WTC11 (cell line): ENCODE measurements at regions not wholly inside any gene's neighbourhood (a gene's known extent, or its start where the extent isn't known, plus 50 kb on each side); places are given as distances from the start of the nearest gene placed in this dataset.

Experiments
- ATAC-seq: fragments of 200-7000 bp; cut with Tn5 transposase; 2 replicates; pipeline ENCODE4 v1.10.0; 2021; ENCODE audit warnings: mild to moderate bottlenecking, moderate library complexity
- CTCF ChIA-PET: fragments of 300-600 bp; sonication (Branson Sonifier 250); formaldehyde crosslinking; loops from one replicate; lab custom pipeline; 2021; ENCODE audit warnings: antibody characterized with exemption; lab: Charles Lee
- POLR2A ChIA-PET: fragments of 350-600 bp; sonication (Branson Sonifier 250); formaldehyde crosslinking; loops from one replicate; lab custom pipeline; 2021; ENCODE audit warnings: antibody characterized with exemption; lab: Charles Lee
- DNase-seq: peaks from one replicate; pipeline ENCODE4 v3.0.0; 2021; ENCODE audit warnings: low spot score
- H3K27ac Mint-ChIP-seq: 2 replicates; pipeline ENCODE4 v1.8.0; 2021; ENCODE audit warnings: mixed read lengths
- H3K27me3 Mint-ChIP-seq: 2 replicates; pipeline ENCODE4 v1.8.0; 2021; ENCODE audit warnings: low read depth, mild to moderate bottlenecking, moderate library complexity, mixed read lengths
- H3K36me3 Mint-ChIP-seq: 2 replicates; pipeline ENCODE4 v1.8.0; 2021; ENCODE audit warnings: mixed read lengths
- H3K4me1 Mint-ChIP-seq: 2 replicates; pipeline ENCODE4 v1.8.0; 2022; ENCODE audit warnings: mixed read lengths
- H3K4me3 Mint-ChIP-seq: 2 replicates; pipeline ENCODE4 v1.8.0; 2021; ENCODE audit warnings: mild to moderate bottlenecking, moderate library complexity, mixed read lengths
- H3K9me3 Mint-ChIP-seq: 2 replicates; pipeline ENCODE4 v1.8.0; 2021; ENCODE audit warnings: mixed read lengths
- AR ChIP-seq: fragments of 250-450 bp; sonication (Bioruptor Pico); IDR thresholded peaks from 2 replicates; pipeline ENCODE4 v1.9.0; 2021; ENCODE audit warnings: mild to moderate bottlenecking
- ATF6 ChIP-seq: sonication (generic); formaldehyde crosslinking; IDR thresholded peaks from 2 replicates; pipeline ENCODE4 v1.8.1; 2023; ENCODE audit warnings: mild to moderate bottlenecking, missing genetic modification reagents
- ETV6 ChIP-seq: sonication (generic); formaldehyde crosslinking; IDR thresholded peaks from 2 replicates; pipeline ENCODE4 v1.8.1; 2022; ENCODE audit warnings: mild to moderate bottlenecking, missing genetic modification reagents
- FOXP4 ChIP-seq: sonication (generic); formaldehyde crosslinking; IDR thresholded peaks from 2 replicates; pipeline ENCODE4 v1.8.0; 2022; ENCODE audit warnings: mild to moderate bottlenecking, missing genetic modification reagents
- IRF1 ChIP-seq: sonication (generic); formaldehyde crosslinking; IDR thresholded peaks from 2 replicates; pipeline ENCODE4 v1.8.0; 2023; ENCODE audit warnings: missing genetic modification reagents
- JUN ChIP-seq: sonication (generic); formaldehyde crosslinking; IDR thresholded peaks from 2 replicates; pipeline ENCODE4 v1.8.0; 2023; ENCODE audit warnings: mild to moderate bottlenecking, missing genetic modification reagents
- MXD4 ChIP-seq: fragments of 250-450 bp; sonication (Bioruptor Pico); IDR thresholded peaks from 2 replicates; pipeline ENCODE4 v1.8.0; 2021; ENCODE audit warnings: mild to moderate bottlenecking, moderate library complexity, borderline replicate concordance
- NR1H2 ChIP-seq: sonication (generic); formaldehyde crosslinking; IDR thresholded peaks from 2 replicates; pipeline ENCODE4 v1.9.0; 2021; ENCODE audit warnings: mild to moderate bottlenecking, moderate library complexity, missing genetic modification reagents
- OVOL2 ChIP-seq: fragments of 250-450 bp; sonication (Bioruptor Pico); IDR thresholded peaks from 2 replicates; pipeline ENCODE4 v1.9.0; 2021; ENCODE audit warnings: mild to moderate bottlenecking, borderline replicate concordance
- SMAD3 ChIP-seq: sonication (generic); formaldehyde crosslinking; IDR thresholded peaks from 2 replicates; pipeline ENCODE4 v1.8.0; 2022; ENCODE audit warnings: missing genetic modification reagents, mild to moderate bottlenecking, borderline replicate concordance
- TEAD1 ChIP-seq: sonication (generic); formaldehyde crosslinking; IDR thresholded peaks from 2 replicates; pipeline ENCODE4 v1.8.0; 2022; ENCODE audit warnings: mild to moderate bottlenecking, missing genetic modification reagents
- TP53 ChIP-seq: sonication (generic); formaldehyde crosslinking; IDR thresholded peaks from 2 replicates; pipeline ENCODE4 v1.8.1; 2023; ENCODE audit warnings: mild to moderate bottlenecking, missing genetic modification reagents
- ZNF121 ChIP-seq: sonication (generic); formaldehyde crosslinking; IDR thresholded peaks from 2 replicates; pipeline ENCODE4 v1.8.0; 2023; ENCODE audit warnings: missing genetic modification reagents
- ZNF219 ChIP-seq: sonication (generic); formaldehyde crosslinking; IDR thresholded peaks from 2 replicates; pipeline ENCODE4 v1.8.0; 2023; ENCODE audit warnings: missing genetic modification reagents, mild to moderate bottlenecking, borderline replicate concordance
- ZNF416 ChIP-seq: fragments of 250-450 bp; sonication (Bioruptor Pico); IDR thresholded peaks from 2 replicates; pipeline ENCODE4 v1.9.0; 2021; ENCODE audit warnings: mild to moderate bottlenecking, inconsistent platforms
- ZNF512 ChIP-seq: sonication (generic); formaldehyde crosslinking; IDR thresholded peaks from 2 replicates; pipeline ENCODE4 v1.8.1; 2022; ENCODE audit warnings: missing genetic modification reagents, borderline replicate concordance
- TF ChIP-seq, protein P1 (sequence below): sonication (generic); formaldehyde crosslinking; IDR thresholded peaks from 2 replicates; pipeline ENCODE4 v1.8.1; 2023; ENCODE audit warnings: mild to moderate bottlenecking, missing genetic modification reagents
- TF ChIP-seq, protein P2 (sequence below): sonication (generic); formaldehyde crosslinking; IDR thresholded peaks from 2 replicates; pipeline ENCODE4 v1.8.1; 2023; ENCODE audit warnings: mild to moderate bottlenecking, missing genetic modification reagents, borderline replicate concordance

GRCh38 chr16:48682971-48683370 is 73.0 kb upstream of the N4BP1 start (continued):
- TF ChIP-seq AR (CRISPR knock-in tag) (no peak), OVOL2 (CRISPR knock-in tag) (no peak), SMAD3 (no peak), NR1H2 (no peak), ZNF121 (CRISPR knock-in tag) (no peak), MXD4 (CRISPR knock-in tag) (no peak), ZNF512 (CRISPR knock-in tag) (no peak)
- TF ChIP-seq, protein P1, sequence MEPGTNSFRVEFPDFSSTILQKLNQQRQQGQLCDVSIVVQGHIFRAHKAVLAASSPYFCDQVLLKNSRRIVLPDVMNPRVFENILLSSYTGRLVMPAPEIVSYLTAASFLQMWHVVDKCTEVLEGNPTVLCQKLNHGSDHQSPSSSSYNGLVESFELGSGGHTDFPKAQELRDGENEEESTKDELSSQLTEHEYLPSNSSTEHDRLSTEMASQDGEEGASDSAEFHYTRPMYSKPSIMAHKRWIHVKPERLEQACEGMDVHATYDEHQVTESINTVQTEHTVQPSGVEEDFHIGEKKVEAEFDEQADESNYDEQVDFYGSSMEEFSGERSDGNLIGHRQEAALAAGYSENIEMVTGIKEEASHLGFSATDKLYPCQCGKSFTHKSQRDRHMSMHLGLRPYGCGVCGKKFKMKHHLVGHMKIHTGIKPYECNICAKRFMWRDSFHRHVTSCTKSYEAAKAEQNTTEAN = no peak

DNA sequence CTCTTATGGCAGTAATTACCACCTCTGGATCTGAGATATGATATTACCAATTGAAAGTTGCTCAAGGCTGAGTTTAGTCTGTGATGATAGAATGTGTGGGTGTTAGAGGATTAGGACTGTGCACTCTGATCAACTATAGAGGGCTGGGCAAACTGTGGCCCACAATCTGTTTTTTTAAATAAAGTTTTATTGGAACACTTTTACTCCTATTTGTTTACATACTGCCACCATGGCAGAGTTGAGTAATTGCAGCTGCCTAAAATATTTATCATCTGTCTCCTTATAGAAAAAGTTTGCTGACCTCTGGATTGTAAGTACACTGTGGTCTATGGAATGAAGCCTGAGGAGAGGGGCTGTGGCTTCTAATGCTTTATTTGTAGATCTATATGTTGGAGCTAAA is 71.5 kb upstream of the N4BP1 start:
- DNase-seq = no peak
- Mint-ChIP-seq H3K27me3 (no peaks in the 10 kb centered on the region), H3K4me3 (no peak overlapping the region), H3K27ac (no peak overlapping the region)
- ATAC-seq = no peak
- TF ChIP-seq ZNF416 (no peak), ETV6 (CRISPR knock-in tag) (no peak)
- TF ChIP-seq, all 79 proteins: peak for 0
- H3K36me3 Mint-ChIP-seq = no peaks in the 10 kb centered on the region
- peaks cover 20% of the 10 kb centered on the region for H3K4me1 Mint-ChIP-seq
- CTCF ChIA-PET = interaction anchor here (1.1 to 2.2 kb wide), 4 partner anchors 51 to 667 kb away, joined by 3 to 6 read pairs (median 4); no protein-coding TSS in a partner anchor
- POLR2A ChIA-PET = no interaction called here
- no peaks in the 10 kb centered on the region for H3K9me3 Mint-ChIP-seq

DNA sequence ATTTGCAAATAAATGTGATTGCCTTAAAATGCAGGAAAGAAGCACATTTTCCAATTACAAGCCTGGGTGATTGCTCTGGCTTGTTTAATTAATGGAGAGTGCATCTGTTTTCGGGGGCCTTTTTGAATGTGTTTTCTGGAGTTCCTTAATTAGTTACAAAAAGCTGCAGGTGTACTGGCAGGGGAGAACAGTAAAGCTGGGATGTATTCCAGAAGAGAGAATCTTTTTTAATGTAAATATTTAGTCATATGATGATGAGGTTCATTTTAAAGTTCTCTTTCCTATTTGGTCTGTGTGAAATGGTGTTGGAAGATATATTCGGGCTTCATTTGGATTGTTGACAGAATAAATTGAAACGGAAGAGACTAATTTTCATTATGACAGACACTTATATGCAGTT is 70.9 kb upstream of the N4BP1 start:
- Mint-ChIP-seq H3K36me3 (no peaks in the 10 kb centered on the region), H3K9me3 (no peaks in the 10 kb centered on the region), H3K27me3 (no peaks in the 10 kb centered on the region), H3K27ac (no peak overlapping the region), H3K4me1 (peaks cover 20% of the 10 kb centered on the region), H3K4me3 (no peak overlapping the region)
- DNase-seq (no peak), ATAC-seq (no peak)
- ChIA-PET POLR2A (no interaction called here), CTCF (interaction anchor here (1.1 to 2.2 kb wide), 3 partner anchors 51 to 317 kb away, joined by 3 to 6 read pairs (median 3); no protein-coding TSS in a partner anchor)
- no peak for TF ChIP-seq TP53 (CRISPR knock-in tag)
- no peak for TF ChIP-seq JUN (CRISPR knock-in tag)
- TF ChIP-seq ZNF219 (CRISPR knock-in tag) = no peak
- no peak for TF ChIP-seq ZNF121 (CRISPR knock-in tag)
- no peak for TF ChIP-seq MXD4 (CRISPR knock-in tag)
- no peak for TF ChIP-seq TEAD1 (CRISPR knock-in tag)
- no peak for TF ChIP-seq FOXP4 (CRISPR knock-in tag)
- TF ChIP-seq IRF1 (CRISPR knock-in tag) = no peak
- TF ChIP-seq ATF6 (CRISPR knock-in tag) = no peak
- TF ChIP-seq, protein P2, sequence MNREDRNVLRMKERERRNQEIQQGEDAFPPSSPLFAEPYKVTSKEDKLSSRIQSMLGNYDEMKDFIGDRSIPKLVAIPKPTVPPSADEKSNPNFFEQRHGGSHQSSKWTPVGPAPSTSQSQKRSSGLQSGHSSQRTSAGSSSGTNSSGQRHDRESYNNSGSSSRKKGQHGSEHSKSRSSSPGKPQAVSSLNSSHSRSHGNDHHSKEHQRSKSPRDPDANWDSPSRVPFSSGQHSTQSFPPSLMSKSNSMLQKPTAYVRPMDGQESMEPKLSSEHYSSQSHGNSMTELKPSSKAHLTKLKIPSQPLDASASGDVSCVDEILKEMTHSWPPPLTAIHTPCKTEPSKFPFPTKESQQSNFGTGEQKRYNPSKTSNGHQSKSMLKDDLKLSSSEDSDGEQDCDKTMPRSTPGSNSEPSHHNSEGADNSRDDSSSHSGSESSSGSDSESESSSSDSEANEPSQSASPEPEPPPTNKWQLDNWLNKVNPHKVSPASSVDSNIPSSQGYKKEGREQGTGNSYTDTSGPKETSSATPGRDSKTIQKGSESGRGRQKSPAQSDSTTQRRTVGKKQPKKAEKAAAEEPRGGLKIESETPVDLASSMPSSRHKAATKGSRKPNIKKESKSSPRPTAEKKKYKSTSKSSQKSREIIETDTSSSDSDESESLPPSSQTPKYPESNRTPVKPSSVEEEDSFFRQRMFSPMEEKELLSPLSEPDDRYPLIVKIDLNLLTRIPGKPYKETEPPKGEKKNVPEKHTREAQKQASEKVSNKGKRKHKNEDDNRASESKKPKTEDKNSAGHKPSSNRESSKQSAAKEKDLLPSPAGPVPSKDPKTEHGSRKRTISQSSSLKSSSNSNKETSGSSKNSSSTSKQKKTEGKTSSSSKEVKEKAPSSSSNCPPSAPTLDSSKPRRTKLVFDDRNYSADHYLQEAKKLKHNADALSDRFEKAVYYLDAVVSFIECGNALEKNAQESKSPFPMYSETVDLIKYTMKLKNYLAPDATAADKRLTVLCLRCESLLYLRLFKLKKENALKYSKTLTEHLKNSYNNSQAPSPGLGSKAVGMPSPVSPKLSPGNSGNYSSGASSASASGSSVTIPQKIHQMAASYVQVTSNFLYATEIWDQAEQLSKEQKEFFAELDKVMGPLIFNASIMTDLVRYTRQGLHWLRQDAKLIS (CRISPR knock-in tag) = no peak
